GM23338 (cell line): ENCODE measurements at regions not wholly inside any gene's neighbourhood (a gene's known extent, or its start where the extent isn't known, plus 50 kb on each side); places are given as distances from the start of the nearest gene placed in this dataset.

Source experiments
- CTCF ChIP-seq, 2 experiments: fragments of 200-600 bp in 1 of 2; sonication (generic) in 1 of 2; conservative IDR thresholded peaks; 2 replicates each; pipeline versions ENCODE4 v1.5.1 to v1.6.1; 2016 to 2017; ENCODE audit warnings: antibody characterized with exemption in 2 of 2, low read depth in 2 of 2, mild to moderate bottlenecking in 2 of 2, moderate library complexity in 1 of 2
- EZH2phosphoT487 ChIP-seq: fragments of 200-600 bp; sonication (generic); IDR thresholded peaks from one replicate; pipeline ENCODE4 v1.8.1; 2018; ENCODE audit warnings: antibody characterized with exemption; ENCODE audit not compliant: unreplicated experiment
- REST ChIP-seq: IDR thresholded peaks from one replicate; pipeline ENCODE4 v1.6.1; 2018; ENCODE audit warnings: antibody characterized with exemption; ENCODE audit not compliant: unreplicated experiment

- TF ChIP-seq CTCF (conservative IDR thresholded peaks at IDR 0.05; ENCODE audit: low read depth in 2 of 2) (no peak), EZH2phosphoT487 (no peak), REST (no peak)
Observed at GRCh38 chr1:36636206-36636605, 153.5 kb upstream of the CSF3R start.
